Activated CD8-positive, alpha-beta memory T cell treated with anti-CD3 and anti-CD28 coated beads, Interleukin-2, amount 10 ng/mL, durations not matched to agents 7 days and 5 days (primary cell): ENCODE measurements at regions not wholly inside any gene's neighbourhood (a gene's known extent, or its start where the extent isn't known, plus 50 kb on each side); places are given as distances from the start of the nearest gene placed in this dataset.

Experiments used
- ATAC-seq: fragments of 150-1000 bp; cut with Tn5 transposase; one replicate; pipeline ENCODE4 v1.10.0; 2021; ENCODE audit warnings: moderate library complexity
- CTCF ChIA-PET: fragments of 350-600 bp; sonication (Branson Sonifier 250); formaldehyde crosslinking; loops from one replicate; lab custom pipeline; 2021; ENCODE audit warnings: antibody characterized with exemption; lab: Charles Lee
- DNase-seq: peaks from one replicate; pipeline ENCODE4 v3.0.0-alpha.2; 2020
- H3K27ac Mint-ChIP-seq: one replicate; pipeline ENCODE4 v1.8.0; 2021; ENCODE audit warnings: mild to moderate bottlenecking, mixed read lengths
- H3K27me3 Mint-ChIP-seq: one replicate; pipeline ENCODE4 v1.8.0; 2021; ENCODE audit warnings: mixed read lengths
- H3K36me3 Mint-ChIP-seq: one replicate; pipeline ENCODE4 v1.8.0; 2021; ENCODE audit warnings: mild to moderate bottlenecking, mixed read lengths
- H3K4me1 Mint-ChIP-seq: one replicate; pipeline ENCODE4 v1.8.0; 2021; ENCODE audit warnings: mixed read lengths
- H3K4me3 Mint-ChIP-seq: one replicate; pipeline ENCODE4 v1.8.0; 2021; ENCODE audit warnings: mild to moderate bottlenecking, moderate library complexity, mixed read lengths
- H3K9me3 Mint-ChIP-seq: one replicate; pipeline ENCODE4 v1.8.0; 2022; ENCODE audit warnings: low read depth, mixed read lengths

- Mint-ChIP-seq H3K4me1 (peaks cover 24% of the 10 kb centered on the region), H3K9me3 (peaks cover 9% of the 10 kb centered on the region), H3K27me3 (no peaks in the 10 kb centered on the region), H3K36me3 (peaks cover 13% of the 10 kb centered on the region), H3K27ac (no peak overlapping the region), H3K4me3 (no peak overlapping the region)
- ATAC-seq, result no peak
- no peak for DNase-seq
- CTCF ChIA-PET, result interaction anchor here (1.0 kb wide), 1 partner anchor 21 kb away, joined by 3 read pairs; no protein-coding TSS in a partner anchor
Observed at GRCh38 chr4:100826808-100827548, 309.2 kb upstream of the EMCN start.

- Mint-ChIP-seq H3K36me3 (peaks cover 15% of the 10 kb centered on the region), H3K4me1 (peaks cover 28% of the 10 kb centered on the region), H3K9me3 (peaks cover 9% of the 10 kb centered on the region), H3K27ac (no peak overlapping the region), H3K4me3 (no peak overlapping the region), H3K27me3 (no peaks in the 10 kb centered on the region)
- DNase-seq (no peak), ATAC-seq (no peak)
- CTCF ChIA-PET, result interaction anchor here (1.0 kb wide), 1 partner anchor 22 kb away, joined by 3 read pairs; no protein-coding TSS in a partner anchor
Observed at GRCh38 chr4:100826067-100826466, 308.2 kb upstream of the EMCN start.

- peak; percentile 9 for ATAC-seq
- CTCF ChIA-PET, result no interaction called here
- H3K27me3 Mint-ChIP-seq, result no peaks in the 10 kb centered on the region
- H3K4me3 Mint-ChIP-seq, result no peak overlapping the region
- H3K27ac Mint-ChIP-seq, result peak overlapping the region; percentile 80
- DNase-seq, result no peak
- H3K36me3 Mint-ChIP-seq, result peaks cover 15% of the 10 kb centered on the region
- peaks cover 5% of the 10 kb centered on the region for H3K9me3 Mint-ChIP-seq
- peaks cover 37% of the 10 kb centered on the region for H3K4me1 Mint-ChIP-seq
Observed at GRCh38 chr4:100823993-100824323, 306.1 kb upstream of the EMCN start.

GRCh38 chr4:100823066-100823992 lies 305.5 kb upstream of the EMCN start:
- no peaks in the 10 kb centered on the region for H3K27me3 Mint-ChIP-seq
- peaks cover under 1% of the 10 kb centered on the region for H3K9me3 Mint-ChIP-seq
- CTCF ChIA-PET, result no interaction called here
- peak overlapping the region; percentile 80 for H3K27ac Mint-ChIP-seq
- DNase-seq (peak; percentile 60), ATAC-seq (peak; percentile 80)
- peaks cover 11% of the 10 kb centered on the region for H3K36me3 Mint-ChIP-seq
- H3K4me1 Mint-ChIP-seq, result peaks cover 37% of the 10 kb centered on the region
- no peak overlapping the region for H3K4me3 Mint-ChIP-seq

DNA sequence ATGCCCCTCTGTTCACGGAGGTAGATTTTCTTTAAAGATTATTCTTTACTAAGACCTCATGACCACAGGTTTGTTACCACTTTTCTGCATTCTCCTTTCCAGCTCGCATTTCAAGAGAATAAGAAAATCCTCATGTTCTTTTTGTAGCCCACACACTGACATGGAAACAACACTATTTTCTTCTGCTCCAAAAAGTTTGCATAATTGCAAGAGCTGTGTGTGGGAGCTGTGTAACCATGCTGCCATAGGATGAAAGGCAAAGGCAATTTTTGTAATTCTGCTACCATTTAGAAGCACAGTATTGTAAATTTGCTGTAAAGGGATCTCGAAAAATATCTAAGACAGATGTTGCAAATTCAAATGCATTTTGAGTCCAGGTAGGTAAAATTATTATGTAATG lies 302.4 kb upstream of the EMCN start:
- no peak overlapping the region for H3K27ac Mint-ChIP-seq
- H3K36me3 Mint-ChIP-seq, result peaks cover 11% of the 10 kb centered on the region
- H3K4me1 Mint-ChIP-seq, result peaks cover 37% of the 10 kb centered on the region
- no peak for DNase-seq
- no peaks in the 10 kb centered on the region for H3K27me3 Mint-ChIP-seq
- CTCF ChIA-PET, result no interaction called here
- no peak overlapping the region for H3K4me3 Mint-ChIP-seq
- no peak for ATAC-seq
- H3K9me3 Mint-ChIP-seq, result no peaks in the 10 kb centered on the region

- Mint-ChIP-seq H3K27ac (no peak overlapping the region), H3K27me3 (no peaks in the 10 kb centered on the region), H3K36me3 (peaks cover 8% of the 10 kb centered on the region), H3K9me3 (no peaks in the 10 kb centered on the region), H3K4me1 (peaks cover 34% of the 10 kb centered on the region), H3K4me3 (no peak overlapping the region)
- no peak for ATAC-seq
- CTCF ChIA-PET, result no interaction called here
- no peak for DNase-seq
Observed at GRCh38 chr4:100819505-100819904, 301.7 kb upstream of the EMCN start.

DNA sequence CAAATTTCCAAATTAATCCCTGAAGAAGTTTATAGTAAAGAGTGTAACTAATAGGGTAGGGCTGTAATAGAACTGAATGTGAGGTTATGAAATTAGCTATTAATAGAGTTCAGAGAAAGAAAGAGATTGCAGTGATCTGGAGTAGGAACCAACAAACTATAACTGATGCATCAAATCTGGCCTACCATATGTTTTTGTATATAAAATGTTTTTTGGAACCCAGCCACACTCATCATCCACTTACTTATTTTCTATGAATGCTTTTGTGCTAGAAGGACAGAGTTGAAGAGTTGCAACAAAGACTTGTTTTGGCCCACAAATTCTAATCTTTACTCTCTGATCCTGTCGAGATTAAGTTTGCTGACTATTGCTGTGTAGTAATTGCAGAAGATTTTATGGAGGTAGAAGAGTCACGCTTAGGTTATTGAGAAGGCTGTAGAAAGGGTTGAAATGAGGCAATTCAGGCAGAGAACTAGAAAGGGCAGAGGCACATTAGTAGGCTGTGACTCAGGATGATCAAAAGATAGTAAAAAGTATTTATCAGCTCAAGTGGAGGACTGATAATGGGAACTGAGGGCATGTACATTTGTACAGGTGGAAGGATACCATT lies 298.7 kb upstream of the EMCN start:
- H3K4me3 Mint-ChIP-seq, result no peak overlapping the region
- CTCF ChIA-PET, result no interaction called here
- no peak overlapping the region for H3K27ac Mint-ChIP-seq
- peaks cover 8% of the 10 kb centered on the region for H3K36me3 Mint-ChIP-seq
- H3K27me3 Mint-ChIP-seq, result no peaks in the 10 kb centered on the region
- no peak for DNase-seq
- no peaks in the 10 kb centered on the region for H3K9me3 Mint-ChIP-seq
- H3K4me1 Mint-ChIP-seq, result peaks cover 12% of the 10 kb centered on the region
- no peak for ATAC-seq

GRCh38 chr4:100811046-100811445 lies 293.2 kb upstream of the EMCN start:
- Mint-ChIP-seq H3K27ac (no peak overlapping the region), H3K9me3 (no peaks in the 10 kb centered on the region), H3K4me1 (no peaks in the 10 kb centered on the region), H3K27me3 (no peaks in the 10 kb centered on the region), H3K36me3 (no peaks in the 10 kb centered on the region), H3K4me3 (no peak overlapping the region)
- ATAC-seq (no peak), DNase-seq (no peak)
- CTCF ChIA-PET, result no interaction called here

- H3K27me3 Mint-ChIP-seq, result no peaks in the 10 kb centered on the region
- H3K27ac Mint-ChIP-seq, result no peak overlapping the region
- no peak for ATAC-seq
- no peaks in the 10 kb centered on the region for H3K36me3 Mint-ChIP-seq
- H3K4me1 Mint-ChIP-seq, result no peaks in the 10 kb centered on the region
- CTCF ChIA-PET, result no interaction called here
- no peak overlapping the region for H3K4me3 Mint-ChIP-seq
- DNase-seq, result no peak
- H3K9me3 Mint-ChIP-seq, result no peaks in the 10 kb centered on the region
Observed at GRCh38 chr4:100809506-100809905, 291.7 kb upstream of the EMCN start.

GRCh38 chr4:100806988-100807387 lies 289.2 kb upstream of the EMCN start:
- no peaks in the 10 kb centered on the region for H3K36me3 Mint-ChIP-seq
- ATAC-seq (no peak), DNase-seq (no peak)
- H3K9me3 Mint-ChIP-seq, result no peaks in the 10 kb centered on the region
- H3K4me1 Mint-ChIP-seq, result no peaks in the 10 kb centered on the region
- H3K27me3 Mint-ChIP-seq, result no peaks in the 10 kb centered on the region
- H3K4me3 Mint-ChIP-seq, result no peak overlapping the region
- CTCF ChIA-PET, result no interaction called here
- no peak overlapping the region for H3K27ac Mint-ChIP-seq

DNA sequence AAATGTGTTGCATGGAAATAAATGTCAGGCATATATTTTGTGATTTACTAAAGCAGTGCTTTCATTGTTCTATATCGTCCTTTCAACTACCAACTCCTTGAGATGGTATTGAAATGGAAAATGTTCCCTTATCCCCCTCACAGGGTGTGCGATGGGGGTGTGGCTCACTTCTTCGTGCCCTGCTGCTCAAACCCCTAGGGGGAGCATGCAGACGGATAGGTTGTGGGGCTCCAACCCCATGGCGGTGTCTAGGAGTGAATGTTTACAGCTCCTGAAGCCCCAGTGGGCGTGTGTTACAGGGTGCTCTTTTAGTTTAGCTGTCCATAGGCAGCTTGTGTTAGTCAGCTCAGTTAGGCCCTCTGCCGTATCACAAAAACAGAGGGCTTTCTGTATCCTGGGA lies 287.7 kb upstream of the EMCN start:
- H3K36me3 Mint-ChIP-seq, result peaks cover 1% of the 10 kb centered on the region
- H3K4me1 Mint-ChIP-seq, result no peaks in the 10 kb centered on the region
- H3K9me3 Mint-ChIP-seq, result peaks cover 2% of the 10 kb centered on the region
- no peaks in the 10 kb centered on the region for H3K27me3 Mint-ChIP-seq
- no peak overlapping the region for H3K4me3 Mint-ChIP-seq
- H3K27ac Mint-ChIP-seq, result no peak overlapping the region
- no peak for ATAC-seq
- DNase-seq, result no peak
- CTCF ChIA-PET, result no interaction called here

DNA sequence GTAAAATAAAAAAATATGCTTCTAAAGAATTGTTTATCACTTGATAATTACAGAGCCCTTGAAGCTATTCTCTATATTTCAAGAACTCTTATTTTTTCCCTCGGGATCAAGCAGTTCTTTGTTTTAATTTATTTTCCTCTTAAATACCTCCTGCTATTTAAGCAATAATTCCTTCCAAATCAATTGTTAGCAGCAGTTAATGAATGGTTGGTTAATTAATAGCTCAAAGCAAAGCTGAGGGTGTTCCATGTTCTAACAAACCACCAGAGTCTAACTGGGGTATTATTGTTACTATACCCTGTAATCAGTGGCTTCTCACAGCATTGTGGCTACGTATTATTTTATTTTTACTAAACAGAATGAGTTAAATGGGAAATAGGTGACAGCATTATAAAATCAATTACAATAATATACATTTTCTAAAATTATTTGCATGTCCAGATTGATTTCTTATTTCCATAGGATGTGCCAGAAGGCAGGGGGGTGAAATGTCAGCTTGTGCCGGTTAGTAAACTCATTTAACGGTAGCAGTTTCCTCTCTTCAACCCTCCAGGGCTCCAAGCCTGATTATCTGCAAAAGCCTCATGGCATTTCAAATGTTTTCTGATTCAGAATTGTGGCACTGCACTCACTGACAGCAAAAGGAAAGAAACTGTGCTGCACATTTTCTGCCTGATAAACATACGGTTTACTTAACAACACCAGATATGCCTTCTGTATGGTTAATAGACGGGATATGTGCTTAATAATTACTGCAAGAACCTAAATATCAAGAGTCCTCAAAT lies 286.9 kb upstream of the EMCN start:
- Mint-ChIP-seq H3K4me1 (no peaks in the 10 kb centered on the region), H3K27me3 (no peaks in the 10 kb centered on the region), H3K36me3 (peaks cover 1% of the 10 kb centered on the region), H3K9me3 (peaks cover 2% of the 10 kb centered on the region), H3K27ac (no peak overlapping the region), H3K4me3 (no peak overlapping the region)
- CTCF ChIA-PET, result no interaction called here
- ATAC-seq, result no peak
- no peak for DNase-seq

DNA sequence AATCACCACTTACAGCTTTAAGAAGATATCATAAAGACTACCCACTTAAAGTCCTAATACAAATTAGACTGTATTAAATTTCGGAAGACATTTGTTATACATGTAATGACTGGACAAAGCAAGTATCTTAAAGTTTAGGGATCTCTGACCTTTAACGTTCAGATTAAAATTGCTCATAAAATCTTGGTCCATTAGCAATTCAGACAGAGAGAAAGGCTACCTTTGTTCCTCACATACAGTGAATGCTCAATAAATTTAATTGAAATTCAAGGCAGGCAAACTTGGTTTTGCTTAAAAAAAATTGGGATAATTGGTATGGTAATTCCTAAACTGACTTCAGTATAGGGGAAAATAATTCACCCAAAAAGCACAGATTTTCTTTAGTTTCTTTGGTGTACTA lies 285.9 kb upstream of the EMCN start:
- H3K27me3 Mint-ChIP-seq, result no peaks in the 10 kb centered on the region
- H3K36me3 Mint-ChIP-seq, result peaks cover 1% of the 10 kb centered on the region

More for the DNA sequence above, 285.9 kb upstream of the EMCN start:
- no peak for ATAC-seq
- no peaks in the 10 kb centered on the region for H3K4me1 Mint-ChIP-seq
- CTCF ChIA-PET, result no interaction called here
- H3K27ac Mint-ChIP-seq, result no peak overlapping the region
- no peak for DNase-seq
- H3K4me3 Mint-ChIP-seq, result no peak overlapping the region
- H3K9me3 Mint-ChIP-seq, result peaks cover 2% of the 10 kb centered on the region
